Ishikawa (cell line): ENCODE measurements at regions not wholly inside any gene's neighbourhood (a gene's known extent, or its start where the extent isn't known, plus 50 kb on each side); places are given as distances from the start of the nearest gene placed in this dataset.

Experiments
- CREB1 ChIP-seq: IDR thresholded peaks from 2 replicates; pipeline ENCODE4 v1.6.1; 2012; ENCODE audit warnings: low read depth
- RAD21 ChIP-seq: IDR thresholded peaks from 2 replicates; pipeline ENCODE4 v1.6.1; 2012; ENCODE audit warnings: low read depth
- TAF1 ChIP-seq: IDR thresholded peaks from 2 replicates; pipeline ENCODE4 v1.6.1; 2012; ENCODE audit warnings: low read depth, mild to moderate bottlenecking
- ZBTB7A ChIP-seq: IDR thresholded peaks from 2 replicates; pipeline ENCODE4 v1.6.1; 2012; ENCODE audit warnings: low read depth

DNA sequence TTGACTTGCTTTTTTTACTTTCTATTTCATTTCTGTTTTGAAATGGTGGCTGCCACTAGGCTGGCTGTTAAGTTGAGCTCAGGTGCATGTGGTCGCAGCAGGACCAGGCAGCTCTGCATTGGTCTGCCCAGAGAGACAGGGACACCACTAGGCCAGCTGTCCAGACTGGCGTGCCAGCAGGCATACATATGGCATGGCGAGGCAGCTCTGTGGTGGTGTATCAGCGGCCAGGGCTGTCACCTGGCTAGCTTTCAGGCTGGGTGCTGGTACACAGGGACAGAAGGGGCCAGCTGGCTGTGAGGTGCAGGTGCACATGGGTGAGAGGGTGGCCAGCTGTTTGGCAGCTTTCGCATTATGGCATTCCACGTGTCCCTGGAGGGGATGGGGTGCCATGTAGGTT lies 654.0 kb upstream of the ACO1 start:
- TF ChIP-seq ZBTB7A (no peak), RAD21 (no peak), CREB1 (no peak), TAF1 (no peak)
